ENCODE measurements at regions not wholly inside any gene's neighbourhood (a gene's known extent, or its start where the extent isn't known, plus 50 kb on each side); places are given as distances from the start of the nearest gene placed in this dataset.
A peak's percentile ranks its signal among the peaks of the same experiment; 100 is the strongest.

DNA sequence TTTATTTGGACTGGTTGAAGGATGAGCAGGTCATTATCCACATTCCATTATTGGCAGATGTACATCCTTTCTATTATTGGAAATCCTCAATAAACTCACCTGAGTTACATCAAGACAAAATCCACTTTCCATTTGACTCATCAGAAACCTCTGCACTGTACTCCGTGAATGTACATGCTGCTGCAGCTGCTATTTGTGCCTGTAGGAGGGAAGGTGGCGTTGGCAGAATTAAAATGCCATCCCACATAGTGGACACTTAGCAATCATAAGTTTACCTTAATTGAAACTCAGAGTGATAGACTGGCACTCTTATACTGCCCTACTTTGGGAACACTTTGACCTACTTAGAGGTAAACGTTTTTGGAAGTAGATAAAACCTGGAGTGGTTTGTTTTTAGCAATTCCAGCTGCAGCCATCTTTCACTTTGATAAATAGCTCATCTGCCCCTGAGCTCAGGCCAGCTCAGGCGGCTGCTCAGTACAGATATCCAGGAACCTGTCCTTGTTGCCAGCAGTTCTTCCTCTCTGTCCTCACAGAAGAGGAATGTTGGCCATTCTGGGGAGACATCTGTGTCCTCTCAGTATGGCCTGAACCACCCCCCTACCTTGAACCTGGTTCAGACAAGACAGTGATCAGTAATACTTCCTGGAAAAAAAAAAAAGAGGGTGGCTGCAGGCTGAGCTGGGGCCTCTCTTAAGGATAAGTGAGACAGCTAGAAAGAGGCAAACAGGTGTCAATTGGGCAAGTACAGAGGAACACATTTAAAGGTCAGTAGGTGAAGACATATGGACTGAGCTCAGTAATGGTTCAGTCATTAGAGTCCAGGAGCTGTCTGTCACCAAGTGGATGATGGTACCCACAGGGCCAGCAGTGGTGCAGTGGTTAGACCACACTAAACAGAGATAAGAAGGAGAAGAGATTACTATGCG, 153.4 kb upstream of the UMPS start:
- ATAC-seq: peak; percentile 50 to 64 (median 54)

DNA sequence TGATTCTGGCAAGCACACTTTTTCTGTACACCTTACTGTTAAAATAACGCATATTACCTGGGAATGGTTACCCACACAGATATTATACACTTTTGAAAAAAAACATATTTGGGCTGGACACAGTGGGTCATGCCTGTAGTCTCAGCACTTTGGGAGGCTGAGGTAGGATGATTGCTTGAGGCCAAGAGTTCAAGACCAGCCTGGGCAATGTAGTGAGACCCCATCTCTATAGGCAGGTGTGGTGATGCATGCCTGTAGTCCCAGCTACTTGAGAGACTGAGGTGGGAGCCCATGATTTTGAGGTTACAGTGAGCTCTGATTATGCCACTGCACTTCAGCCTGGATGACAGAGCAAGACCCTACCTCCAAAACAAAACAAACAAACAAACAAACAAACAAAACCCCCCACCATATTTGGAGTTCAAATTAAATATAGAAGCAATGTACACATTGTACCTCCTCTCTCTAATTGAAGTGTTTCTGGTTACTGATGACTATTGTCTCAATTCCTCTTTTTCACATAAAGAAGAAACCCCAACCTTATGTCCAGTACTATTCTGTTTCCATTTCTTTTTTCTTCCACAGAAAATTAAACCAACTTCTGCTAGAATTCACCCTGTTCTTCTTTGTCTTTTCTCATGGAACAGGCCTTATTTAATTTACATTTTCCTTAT, 152.6 kb upstream of the UMPS start:
- peaks cover 0 to 6% (median 0%) of the 10 kb centered on the region in 4 donors for H3K4me1 ChIP-seq
- H3K9me3 ChIP-seq: no peaks in the 10 kb centered on the region
- DNase-seq (no peak), ATAC-seq (no peak)
- intact Hi-C loops (cut with DNase I): no loop called here
- H3K27me3 ChIP-seq: no peaks in the 10 kb centered on the region
- no peak overlapping the region for H3K27ac ChIP-seq
- H3K36me3 ChIP-seq: no peaks in the 10 kb centered on the region
- TF ChIP-seq, protein P1, sequence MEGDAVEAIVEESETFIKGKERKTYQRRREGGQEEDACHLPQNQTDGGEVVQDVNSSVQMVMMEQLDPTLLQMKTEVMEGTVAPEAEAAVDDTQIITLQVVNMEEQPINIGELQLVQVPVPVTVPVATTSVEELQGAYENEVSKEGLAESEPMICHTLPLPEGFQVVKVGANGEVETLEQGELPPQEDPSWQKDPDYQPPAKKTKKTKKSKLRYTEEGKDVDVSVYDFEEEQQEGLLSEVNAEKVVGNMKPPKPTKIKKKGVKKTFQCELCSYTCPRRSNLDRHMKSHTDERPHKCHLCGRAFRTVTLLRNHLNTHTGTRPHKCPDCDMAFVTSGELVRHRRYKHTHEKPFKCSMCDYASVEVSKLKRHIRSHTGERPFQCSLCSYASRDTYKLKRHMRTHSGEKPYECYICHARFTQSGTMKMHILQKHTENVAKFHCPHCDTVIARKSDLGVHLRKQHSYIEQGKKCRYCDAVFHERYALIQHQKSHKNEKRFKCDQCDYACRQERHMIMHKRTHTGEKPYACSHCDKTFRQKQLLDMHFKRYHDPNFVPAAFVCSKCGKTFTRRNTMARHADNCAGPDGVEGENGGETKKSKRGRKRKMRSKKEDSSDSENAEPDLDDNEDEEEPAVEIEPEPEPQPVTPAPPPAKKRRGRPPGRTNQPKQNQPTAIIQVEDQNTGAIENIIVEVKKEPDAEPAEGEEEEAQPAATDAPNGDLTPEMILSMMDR (IDR thresholded peaks at IDR 0.05): no peak
- no peak for TF ChIP-seq POLR2A (IDR thresholded peaks at IDR 0.05)
- no peak overlapping the region for H3K4me3 ChIP-seq
- 100% methylated on average over 1 of the region's 1 CpG for WGBS (ENCODE audit: insufficient coverage, low coverage, low lambda C conversion rate, missing lambda C conversion rate)

More for the DNA sequence above, 153.4 kb upstream of the UMPS start:
- DNase-seq: no peak
- 52% methylated on average over 4 of the region's 5 CpGs for WGBS (ENCODE audit: insufficient coverage, low coverage, low lambda C conversion rate, missing lambda C conversion rate)
- Histone ChIP-seq H3K36me3 (no peaks in the 10 kb centered on the region), H3K27me3 (no peaks in the 10 kb centered on the region), H3K27ac (no peak overlapping the region), H3K9me3 (no peaks in the 10 kb centered on the region), H3K4me3 (no peak overlapping the region), H3K4me1 (peaks cover 0 to 6% (median 0%) of the 10 kb centered on the region in 4 donors)
- TF ChIP-seq POLR2A (IDR thresholded peaks at IDR 0.05): no peak
- TF ChIP-seq, protein P1 (IDR thresholded peaks at IDR 0.05): peak in 1 of 4 donors; percentile 8
- intact Hi-C loops (cut with DNase I): no loop called here

DNA sequence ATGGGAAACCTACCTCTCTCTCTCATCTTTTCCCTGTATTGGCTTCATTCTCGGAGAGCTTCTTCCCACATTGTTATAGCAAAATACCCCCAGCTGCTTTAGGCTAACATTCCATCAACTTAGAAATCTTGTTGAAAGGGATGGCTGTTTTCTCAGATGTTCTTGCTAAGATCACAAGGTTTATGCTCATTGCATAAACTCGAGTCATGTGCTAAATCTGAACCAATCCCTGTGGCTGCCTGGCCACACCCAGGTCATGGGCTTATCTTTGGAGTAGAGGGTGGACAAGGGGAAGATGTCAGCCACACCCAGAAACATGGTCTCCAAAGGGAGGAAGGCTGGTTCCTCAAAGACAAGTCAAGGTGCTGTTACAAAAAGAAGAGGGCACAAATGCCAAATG, 150.6 kb upstream of the UMPS start:
- TF ChIP-seq POLR2A (IDR thresholded peaks at IDR 0.05): no peak
- TF ChIP-seq, protein P1 (IDR thresholded peaks at IDR 0.05): no peak
- intact Hi-C loops (cut with DNase I): no loop called here
- 61% methylated on average over 2 of the region's 2 CpGs for WGBS (ENCODE audit: insufficient coverage, low coverage, low lambda C conversion rate, missing lambda C conversion rate)
- Histone ChIP-seq H3K36me3 (no peaks in the 10 kb centered on the region), H3K4me3 (no peak overlapping the region), H3K27me3 (no peaks in the 10 kb centered on the region), H3K27ac (no peak overlapping the region), H3K4me1 (peaks cover 0 to 10% (median 2%) of the 10 kb centered on the region in 4 donors), H3K9me3 (no peaks in the 10 kb centered on the region)
- no peak for DNase-seq
- ATAC-seq: no peak

DNA sequence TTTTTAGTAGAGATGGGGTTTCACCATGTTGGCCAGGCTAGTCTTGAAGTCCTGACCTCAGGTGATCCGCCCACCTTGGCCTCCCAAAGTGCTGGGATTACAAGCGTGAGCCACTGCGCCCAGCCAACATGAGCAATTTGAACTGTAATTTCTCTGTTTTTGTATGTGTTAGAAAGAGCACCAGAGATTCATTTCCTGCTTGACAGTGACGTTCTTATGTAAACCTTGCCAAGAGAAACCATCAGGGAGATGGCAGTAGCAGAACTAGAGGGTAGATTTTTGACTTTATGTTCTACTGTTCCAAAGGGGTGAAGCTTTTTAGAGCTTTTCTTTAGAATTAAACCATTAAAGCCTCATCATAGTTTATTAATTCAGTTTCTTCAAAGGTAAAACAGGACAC, 148.1 kb upstream of the UMPS start:
- Histone ChIP-seq H3K4me1 (peaks cover 0 to 19% (median 9%) of the 10 kb centered on the region in 4 donors), H3K9me3 (no peaks in the 10 kb centered on the region), H3K27me3 (no peaks in the 10 kb centered on the region), H3K27ac (no peak overlapping the region), H3K4me3 (no peak overlapping the region), H3K36me3 (no peaks in the 10 kb centered on the region)
- WGBS (ENCODE audit: insufficient coverage, low coverage, low lambda C conversion rate, missing lambda C conversion rate): 62% methylated on average over 3 of the region's 4 CpGs
- no peak for ATAC-seq
- intact Hi-C loops (cut with DNase I): no loop called here
- no peak for DNase-seq
- no peak for TF ChIP-seq POLR2A (IDR thresholded peaks at IDR 0.05)
- TF ChIP-seq, protein P1 (IDR thresholded peaks at IDR 0.05): no peak

Measured in right lobe of liver (tissue), 6 donors.